ES-I3 (cell line): ENCODE measurements at regions not wholly inside any gene's neighbourhood (a gene's known extent, or its start where the extent isn't known, plus 50 kb on each side); places are given as distances from the start of the nearest gene placed in this dataset.

ENCODE experiments used
- H3K36me3 ChIP-seq: 2 replicates; pipeline ENCODE4 v1.6.1; 2013; ENCODE audit warnings: mild to moderate bottlenecking, low read length, control low read depth, moderate library complexity; ENCODE audit not compliant: insufficient read depth
- H3K4me1 ChIP-seq: 2 replicates; pipeline ENCODE4 v1.6.1; 2013; ENCODE audit warnings: mild to moderate bottlenecking, control low read depth, low read length; ENCODE audit not compliant: insufficient read depth
- H3K9ac ChIP-seq: 2 replicates; pipeline ENCODE4 v1.6.1; 2013; ENCODE audit warnings: low read depth, mild to moderate bottlenecking, low read length, moderate library complexity
- H3K9me3 ChIP-seq: 2 replicates; pipeline ENCODE4 v1.6.1; 2013; ENCODE audit warnings: mild to moderate bottlenecking, low read length, moderate library complexity; ENCODE audit not compliant: control insufficient read depth, insufficient read depth

DNA sequence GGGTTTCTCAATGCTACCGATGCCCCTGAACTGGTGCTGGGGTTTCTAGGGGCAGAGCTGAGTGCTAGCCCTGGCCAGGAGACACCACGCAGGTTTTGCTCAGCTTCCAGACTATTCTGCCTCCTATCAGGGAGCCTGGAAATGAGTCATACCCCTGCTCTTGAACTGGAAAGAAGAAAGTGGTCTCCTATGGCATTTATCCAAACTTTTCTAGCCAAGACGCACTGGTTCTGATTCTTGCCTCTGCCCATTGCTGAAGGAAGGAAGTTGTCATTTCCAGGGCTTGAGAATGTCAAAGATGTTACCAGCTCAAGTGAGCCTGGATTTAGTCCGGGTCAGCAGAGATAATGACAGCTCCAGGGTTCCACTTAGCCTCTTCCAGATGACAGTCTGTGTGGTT, 561.9 kb downstream of the CDK5RAP2 start:
- Histone ChIP-seq H3K9me3 (no peaks in the 10 kb centered on the region), H3K4me1 (no peaks in the 10 kb centered on the region), H3K9ac (no peak overlapping the region), H3K36me3 (no peaks in the 10 kb centered on the region)

GRCh38 chr9:120016231-120016630, 563.7 kb downstream of the CDK5RAP2 start:
- no peaks in the 10 kb centered on the region for H3K9me3 ChIP-seq
- H3K36me3 ChIP-seq = no peaks in the 10 kb centered on the region
- no peaks in the 10 kb centered on the region for H3K4me1 ChIP-seq
- H3K9ac ChIP-seq = no peak overlapping the region

- Histone ChIP-seq H3K9ac (no peak overlapping the region), H3K36me3 (no peaks in the 10 kb centered on the region), H3K9me3 (no peaks in the 10 kb centered on the region), H3K4me1 (no peaks in the 10 kb centered on the region)
Observed at GRCh38 chr9:120014796-120015195, 565.2 kb downstream of the CDK5RAP2 start.

- Histone ChIP-seq H3K36me3 (no peaks in the 10 kb centered on the region), H3K4me1 (no peaks in the 10 kb centered on the region), H3K9me3 (no peaks in the 10 kb centered on the region), H3K9ac (no peak overlapping the region)
Observed at GRCh38 chr9:120009856-120010255, 570.1 kb downstream of the CDK5RAP2 start.

GRCh38 chr9:120001536-120001935, 578.4 kb downstream of the CDK5RAP2 start:
- H3K4me1 ChIP-seq = no peaks in the 10 kb centered on the region
- no peaks in the 10 kb centered on the region for H3K9me3 ChIP-seq
- no peaks in the 10 kb centered on the region for H3K36me3 ChIP-seq
- no peak overlapping the region for H3K9ac ChIP-seq

- no peaks in the 10 kb centered on the region for H3K9me3 ChIP-seq
- H3K9ac ChIP-seq = no peak overlapping the region
- no peaks in the 10 kb centered on the region for H3K36me3 ChIP-seq
- no peaks in the 10 kb centered on the region for H3K4me1 ChIP-seq
Observed at GRCh38 chr9:119998614-119999013, 581.4 kb downstream of the CDK5RAP2 start.

DNA sequence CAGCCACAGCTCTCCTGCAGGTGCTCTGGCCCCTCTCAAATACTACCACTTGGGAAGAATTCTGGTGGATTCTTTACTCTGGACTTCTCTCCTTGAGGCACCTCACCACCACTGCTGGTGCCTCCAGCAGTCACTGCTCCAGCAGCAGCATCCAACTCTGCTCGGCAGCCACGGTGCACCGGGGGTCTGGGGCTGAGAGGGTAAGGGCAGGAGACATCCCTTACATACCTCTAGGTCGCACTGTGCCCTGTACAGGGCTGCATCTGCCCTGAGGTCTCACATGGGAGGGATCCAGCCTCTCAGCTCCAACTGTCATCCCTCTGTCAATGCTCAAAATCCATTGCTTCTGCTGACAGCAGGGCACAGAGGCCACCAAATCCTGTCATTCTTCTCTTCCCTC, 588.2 kb downstream of the CDK5RAP2 start:
- no peaks in the 10 kb centered on the region for H3K4me1 ChIP-seq
- H3K36me3 ChIP-seq = no peaks in the 10 kb centered on the region
- H3K9ac ChIP-seq = no peak overlapping the region

DNA sequence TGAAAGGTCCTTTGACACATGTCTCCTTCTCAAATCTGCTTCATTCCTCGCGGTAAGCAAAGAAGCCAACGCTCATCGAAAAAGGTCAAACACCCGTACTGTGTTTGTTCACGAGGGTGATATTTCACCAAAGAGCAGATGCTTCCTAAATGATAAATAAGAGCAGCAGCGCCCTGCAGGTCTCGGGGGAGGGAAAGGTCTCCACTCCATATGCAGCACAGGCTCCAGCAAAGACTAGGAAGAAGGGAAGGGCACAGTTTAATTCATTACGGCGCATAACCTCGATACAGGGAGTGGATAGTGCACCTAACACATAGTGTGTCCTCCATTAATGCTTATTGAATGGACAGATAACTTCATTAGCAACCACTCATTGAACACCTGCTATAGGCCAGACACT, 593.3 kb downstream of the CDK5RAP2 start:
- H3K4me1 ChIP-seq = no peaks in the 10 kb centered on the region
- H3K9me3 ChIP-seq = no peaks in the 10 kb centered on the region
- H3K36me3 ChIP-seq = no peaks in the 10 kb centered on the region
- H3K9ac ChIP-seq = no peak overlapping the region

More for the DNA sequence above, 588.2 kb downstream of the CDK5RAP2 start:
- H3K9me3 ChIP-seq = no peaks in the 10 kb centered on the region

DNA sequence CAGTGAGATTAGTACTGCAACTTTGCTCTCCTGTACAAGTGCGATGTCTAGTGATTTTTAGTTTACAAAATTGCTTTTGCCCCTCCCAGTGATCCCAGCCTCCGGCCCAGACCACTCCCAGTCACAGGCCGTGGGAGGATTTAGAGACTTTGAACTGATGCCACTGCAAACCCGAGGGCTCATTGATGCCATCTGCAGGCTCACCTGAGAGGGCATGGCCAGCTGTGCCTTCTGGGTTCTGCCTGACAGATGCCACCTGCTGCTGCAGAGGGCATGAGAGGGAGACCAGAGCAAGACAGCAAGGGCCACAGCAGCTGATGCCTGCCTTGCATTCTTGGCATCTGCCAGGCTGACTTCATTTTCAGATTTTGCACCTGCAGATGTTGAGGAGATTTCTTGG, 593.8 kb downstream of the CDK5RAP2 start:
- H3K9ac ChIP-seq = no peak overlapping the region
- H3K4me1 ChIP-seq = no peaks in the 10 kb centered on the region
- H3K36me3 ChIP-seq = no peaks in the 10 kb centered on the region
- no peaks in the 10 kb centered on the region for H3K9me3 ChIP-seq

DNA sequence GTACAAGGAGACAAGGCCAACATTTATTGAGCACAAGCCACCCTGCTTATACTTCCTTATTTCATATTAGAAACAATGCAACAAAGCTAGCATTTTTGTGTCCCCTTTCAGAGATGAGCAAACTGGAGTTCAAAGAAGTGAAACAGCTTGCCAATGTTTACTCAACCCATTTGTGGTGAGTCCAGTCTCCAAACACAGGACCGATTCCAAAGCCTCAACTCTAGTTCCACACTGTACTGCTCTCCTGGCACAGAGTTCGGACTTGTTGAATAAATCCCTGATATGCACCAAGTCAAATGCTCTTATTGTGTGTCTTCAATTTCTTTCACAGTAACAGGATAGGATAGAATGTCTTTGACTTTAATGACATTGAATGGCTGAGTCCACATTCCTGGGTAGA, 604.8 kb upstream of the BRINP1 start:
- no peak overlapping the region for H3K9ac ChIP-seq
- H3K4me1 ChIP-seq = peaks cover 19% of the 10 kb centered on the region
- H3K36me3 ChIP-seq = no peaks in the 10 kb centered on the region
- no peaks in the 10 kb centered on the region for H3K9me3 ChIP-seq

DNA sequence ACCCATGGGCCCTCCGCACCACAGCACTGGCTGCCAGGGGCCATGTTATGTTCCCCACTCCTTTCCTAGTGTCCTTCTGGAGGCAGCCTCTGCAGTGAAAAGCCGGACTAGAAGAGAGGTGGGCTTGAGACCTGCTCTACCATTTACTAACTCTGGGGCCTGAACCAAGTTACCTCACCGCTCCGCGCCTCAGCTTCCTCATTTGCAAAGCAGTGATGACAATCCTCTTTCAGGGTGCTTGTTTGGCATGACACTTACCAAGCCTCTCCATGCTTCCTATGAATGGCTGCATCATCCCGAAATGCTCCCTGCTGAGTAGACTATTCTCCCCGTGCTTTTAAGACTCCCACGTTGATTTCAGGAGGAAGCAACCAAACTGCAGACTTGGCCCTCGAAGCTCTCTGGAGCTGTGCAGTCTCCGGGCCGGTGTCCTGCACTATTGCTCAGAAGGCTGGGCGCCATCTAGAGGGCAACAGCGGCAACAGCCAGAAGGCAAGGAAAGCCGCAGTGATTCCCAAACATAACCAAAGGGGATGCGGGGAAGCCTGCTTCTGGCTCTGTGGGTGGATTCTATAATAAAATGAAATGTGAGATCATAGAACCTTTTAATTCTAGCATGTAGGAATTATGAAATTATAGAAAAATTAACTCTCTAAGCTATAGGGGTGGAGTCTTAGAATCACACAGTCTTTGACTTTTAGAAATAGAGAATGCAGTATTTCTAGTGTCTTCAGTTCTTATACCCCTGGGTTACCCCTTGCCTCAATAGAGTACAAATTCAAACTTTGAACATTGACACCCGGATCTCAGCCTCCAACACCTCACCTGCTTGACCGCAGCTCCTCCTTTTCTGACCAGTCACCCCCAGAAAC, 599.8 kb upstream of the BRINP1 start:
- H3K9me3 ChIP-seq = no peaks in the 10 kb centered on the region
- no peak overlapping the region for H3K9ac ChIP-seq
- no peaks in the 10 kb centered on the region for H3K36me3 ChIP-seq
- H3K4me1 ChIP-seq = peaks cover 19% of the 10 kb centered on the region

GRCh38 chr9:119967867-119968535, 598.8 kb upstream of the BRINP1 start:
- Histone ChIP-seq H3K9ac (no peak overlapping the region), H3K36me3 (no peaks in the 10 kb centered on the region), H3K4me1 (peaks cover 26% of the 10 kb centered on the region), H3K9me3 (no peaks in the 10 kb centered on the region)

DNA sequence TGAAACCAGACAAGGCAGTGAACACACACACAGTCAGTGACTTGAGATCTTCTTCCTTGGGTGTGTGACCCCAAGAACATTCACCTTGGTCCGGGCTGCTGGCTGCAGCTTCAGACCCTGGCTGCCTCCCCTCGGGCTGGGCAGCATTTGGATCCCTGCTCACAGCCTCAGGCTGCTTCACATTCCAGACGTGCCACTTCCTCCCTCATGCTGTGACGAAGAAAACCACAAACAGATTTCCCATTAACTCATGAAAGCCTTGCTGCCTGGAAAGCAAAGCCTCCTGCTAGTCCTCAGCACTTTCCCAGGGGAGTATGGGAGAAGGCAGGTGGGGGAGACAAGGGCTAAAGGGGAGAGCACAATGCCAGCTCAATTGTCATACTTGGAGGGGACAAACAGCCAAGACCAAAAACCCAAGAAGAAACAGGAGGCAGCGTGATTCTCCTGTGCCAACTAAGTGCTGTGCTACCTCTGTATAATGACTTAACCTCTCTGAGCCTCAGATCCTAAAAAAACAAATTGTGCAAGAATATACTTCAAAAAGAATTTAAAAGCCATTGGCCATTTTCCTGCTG, 594.6 kb upstream of the BRINP1 start:
- Histone ChIP-seq H3K36me3 (no peaks in the 10 kb centered on the region), H3K9me3 (no peaks in the 10 kb centered on the region), H3K9ac (0 out of 2 replicates have a peak overlapping the region, but pooled peaks have one; percentile 8), H3K4me1 (peaks cover 24% of the 10 kb centered on the region)

DNA sequence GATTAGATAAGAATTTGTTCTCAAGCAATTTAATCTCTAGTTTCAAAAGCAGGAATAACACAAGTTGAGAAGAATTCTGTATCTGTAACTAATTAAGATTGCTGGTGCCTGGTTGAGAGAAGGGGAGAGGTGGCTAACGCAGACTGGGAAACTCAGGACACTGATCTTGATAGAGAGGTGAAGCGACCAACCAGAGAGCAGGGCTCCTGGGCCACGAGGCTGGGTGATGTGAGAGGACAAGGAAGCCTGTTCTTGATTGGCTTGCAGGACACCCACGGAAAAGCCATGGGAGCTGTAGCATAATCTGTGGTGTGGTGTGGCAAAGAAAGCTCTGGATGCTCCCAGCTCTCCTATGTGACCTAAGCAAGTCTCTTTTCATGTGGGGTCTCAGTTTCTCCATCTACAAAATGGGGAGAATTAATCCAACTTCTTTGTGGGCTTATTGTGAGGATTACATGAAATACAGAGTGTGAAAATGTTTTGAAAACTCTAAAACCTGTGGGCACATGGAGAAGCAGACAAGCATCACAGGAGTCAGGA, 594.1 kb upstream of the BRINP1 start:
- Histone ChIP-seq H3K4me1 (peaks cover 20% of the 10 kb centered on the region), H3K36me3 (no peaks in the 10 kb centered on the region), H3K9me3 (no peaks in the 10 kb centered on the region), H3K9ac (0 out of 2 replicates have a peak overlapping the region, but pooled peaks have one; percentile 8)
